GM12872 (cell line): ENCODE measurements at regions not wholly inside any gene's neighbourhood (a gene's known extent, or its start where the extent isn't known, plus 50 kb on each side); places are given as distances from the start of the nearest gene placed in this dataset.

Experiments used
- TF ChIP-seq, protein P1 (sequence below): IDR thresholded peaks from 3 replicates; pipeline ENCODE4 v1.5.1; 2011; ENCODE audit warnings: low read depth, mild to moderate bottlenecking, low read length, moderate library complexity; ENCODE audit not compliant: insufficient read depth

DNA sequence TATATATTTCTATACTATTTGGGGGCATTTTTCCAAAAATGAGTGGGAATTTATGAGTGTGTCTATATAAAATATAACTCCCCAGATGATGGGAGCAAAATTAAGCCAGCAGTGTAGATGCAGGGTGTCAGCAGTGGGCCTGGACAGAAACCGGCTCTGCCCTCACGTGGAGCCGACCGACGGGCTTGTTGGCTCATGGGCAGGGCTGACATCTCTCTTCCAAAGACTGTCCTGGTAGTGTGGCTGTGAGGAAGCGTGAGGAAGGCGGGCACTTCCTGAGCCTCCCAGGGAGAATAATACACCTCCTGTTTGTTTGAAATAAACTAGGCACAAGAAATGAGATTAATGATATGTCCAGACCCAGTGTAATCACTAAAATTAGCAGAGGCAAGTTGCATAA is 206.5 kb downstream of the TEX29 start:
- TF ChIP-seq, protein P1, sequence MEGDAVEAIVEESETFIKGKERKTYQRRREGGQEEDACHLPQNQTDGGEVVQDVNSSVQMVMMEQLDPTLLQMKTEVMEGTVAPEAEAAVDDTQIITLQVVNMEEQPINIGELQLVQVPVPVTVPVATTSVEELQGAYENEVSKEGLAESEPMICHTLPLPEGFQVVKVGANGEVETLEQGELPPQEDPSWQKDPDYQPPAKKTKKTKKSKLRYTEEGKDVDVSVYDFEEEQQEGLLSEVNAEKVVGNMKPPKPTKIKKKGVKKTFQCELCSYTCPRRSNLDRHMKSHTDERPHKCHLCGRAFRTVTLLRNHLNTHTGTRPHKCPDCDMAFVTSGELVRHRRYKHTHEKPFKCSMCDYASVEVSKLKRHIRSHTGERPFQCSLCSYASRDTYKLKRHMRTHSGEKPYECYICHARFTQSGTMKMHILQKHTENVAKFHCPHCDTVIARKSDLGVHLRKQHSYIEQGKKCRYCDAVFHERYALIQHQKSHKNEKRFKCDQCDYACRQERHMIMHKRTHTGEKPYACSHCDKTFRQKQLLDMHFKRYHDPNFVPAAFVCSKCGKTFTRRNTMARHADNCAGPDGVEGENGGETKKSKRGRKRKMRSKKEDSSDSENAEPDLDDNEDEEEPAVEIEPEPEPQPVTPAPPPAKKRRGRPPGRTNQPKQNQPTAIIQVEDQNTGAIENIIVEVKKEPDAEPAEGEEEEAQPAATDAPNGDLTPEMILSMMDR = no peak

GRCh38 chr13:111527614-111528229 is 207.3 kb downstream of the TEX29 start:
- TF ChIP-seq, protein P1 = no peak

GRCh38 chr13:111528513-111528912 is 208.1 kb downstream of the TEX29 start:
- TF ChIP-seq, protein P1 = no peak

GRCh38 chr13:111530137-111530870 is 209.9 kb downstream of the TEX29 start:
- TF ChIP-seq, protein P1 = no peak

DNA sequence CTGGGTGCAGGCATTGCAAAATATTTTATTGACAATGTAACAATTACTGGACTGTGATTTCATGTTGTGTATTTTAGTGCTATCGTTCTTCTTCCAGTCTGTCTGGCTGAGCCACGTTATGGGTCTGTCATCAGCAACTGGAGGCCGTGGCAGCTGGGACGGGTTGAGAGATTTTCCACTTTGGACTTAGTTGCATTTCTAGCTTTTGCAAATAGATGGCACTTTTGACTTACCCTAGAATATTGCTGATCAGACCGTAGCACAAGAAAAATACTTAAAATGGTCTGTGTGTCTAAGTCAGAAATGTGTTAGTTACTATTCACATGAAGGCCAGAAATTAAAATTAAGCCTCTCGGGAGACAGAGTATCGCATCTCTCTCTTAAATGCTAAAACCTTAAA is 211.1 kb downstream of the TEX29 start:
- TF ChIP-seq, protein P1 = no peak

- TF ChIP-seq, protein P1 = no peak
These were observed 211.7 kb downstream of the TEX29 start for GRCh38 chr13:111532111-111532510.

DNA sequence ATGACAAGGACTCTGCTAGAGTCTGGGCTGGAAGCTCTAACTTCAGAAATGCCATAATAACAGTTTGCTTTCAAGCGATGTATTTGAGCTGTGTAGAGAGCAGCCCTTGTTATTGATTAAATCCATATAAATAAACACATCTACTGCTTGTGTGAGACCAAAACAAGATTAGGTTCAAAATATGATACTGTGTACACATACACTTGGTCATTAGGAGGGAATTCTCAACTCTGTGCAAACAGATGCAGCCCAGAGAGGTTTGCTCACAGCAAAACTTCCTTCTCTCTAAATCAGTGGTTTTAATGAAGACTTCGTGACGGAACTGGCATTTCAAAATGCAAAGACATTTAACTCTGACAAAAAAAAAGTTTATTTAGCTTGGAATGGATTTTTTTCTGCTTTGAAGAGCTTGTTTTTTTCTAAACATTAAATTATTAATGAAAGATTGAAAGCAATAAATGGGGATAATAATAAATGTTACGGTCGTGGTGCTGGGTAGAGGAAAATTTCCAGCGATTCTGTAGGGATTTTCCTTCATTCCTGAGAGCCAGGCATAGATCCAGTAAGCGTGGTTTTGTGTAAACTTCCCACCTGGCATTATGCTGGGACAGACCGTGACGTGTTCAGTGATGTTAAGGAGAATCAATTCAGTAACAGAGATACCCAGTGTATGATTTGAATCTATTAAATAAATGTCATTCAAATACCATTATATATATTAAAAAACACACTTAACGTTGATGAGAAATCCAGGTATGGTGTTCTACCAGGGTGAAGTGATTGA is 213.7 kb downstream of the TEX29 start:
- TF ChIP-seq, protein P1 = no peak
